ENCODE measurements at regions not wholly inside any gene's neighbourhood (a gene's known extent, or its start where the extent isn't known, plus 50 kb on each side); places are given as distances from the start of the nearest gene placed in this dataset.

- H4K20me1 ChIP-seq (ENCODE audit: control insufficient read depth, insufficient read depth, insufficient read length) = no peaks in the 10 kb centered on the region
- no peak overlapping the region for H2BK5ac ChIP-seq (ENCODE audit: insufficient read length, low read length)
- Mint-ChIP-seq H3K27me3 (ENCODE audit: low read depth) (no peaks in the 10 kb centered on the region), H3K4me1 (peaks cover 0 to 3% of the 10 kb centered on the region in 2 experiments; a peak in 1 of 4 replicates), H3K9me3 (peaks cover 0 to 3% of the 10 kb centered on the region in 2 experiments; a peak in 3 of 5 replicates), H3K36me3 (ENCODE audit: insufficient read depth in 1 of 3, low read depth in 3 of 3) (no peaks in the 10 kb centered on the region), H3K27ac (no peak overlapping the region), H3K4me3 (no peak overlapping the region)
- no peak overlapping the region for H4K91ac ChIP-seq (ENCODE audit: insufficient read length, low read depth, low read length)
- H3K4me1 ChIP-seq (ENCODE audit: insufficient read depth, low read length) = no peaks in the 10 kb centered on the region
- TF ChIP-seq, protein P1, sequence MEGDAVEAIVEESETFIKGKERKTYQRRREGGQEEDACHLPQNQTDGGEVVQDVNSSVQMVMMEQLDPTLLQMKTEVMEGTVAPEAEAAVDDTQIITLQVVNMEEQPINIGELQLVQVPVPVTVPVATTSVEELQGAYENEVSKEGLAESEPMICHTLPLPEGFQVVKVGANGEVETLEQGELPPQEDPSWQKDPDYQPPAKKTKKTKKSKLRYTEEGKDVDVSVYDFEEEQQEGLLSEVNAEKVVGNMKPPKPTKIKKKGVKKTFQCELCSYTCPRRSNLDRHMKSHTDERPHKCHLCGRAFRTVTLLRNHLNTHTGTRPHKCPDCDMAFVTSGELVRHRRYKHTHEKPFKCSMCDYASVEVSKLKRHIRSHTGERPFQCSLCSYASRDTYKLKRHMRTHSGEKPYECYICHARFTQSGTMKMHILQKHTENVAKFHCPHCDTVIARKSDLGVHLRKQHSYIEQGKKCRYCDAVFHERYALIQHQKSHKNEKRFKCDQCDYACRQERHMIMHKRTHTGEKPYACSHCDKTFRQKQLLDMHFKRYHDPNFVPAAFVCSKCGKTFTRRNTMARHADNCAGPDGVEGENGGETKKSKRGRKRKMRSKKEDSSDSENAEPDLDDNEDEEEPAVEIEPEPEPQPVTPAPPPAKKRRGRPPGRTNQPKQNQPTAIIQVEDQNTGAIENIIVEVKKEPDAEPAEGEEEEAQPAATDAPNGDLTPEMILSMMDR (conservative IDR thresholded peaks at IDR 0.05) = no peak
- H4K5ac ChIP-seq (ENCODE audit: insufficient read length, low read depth, low read length) = no peak overlapping the region
- H2BK120ac ChIP-seq (ENCODE audit: low read depth, low read length, poor library complexity, severe bottlenecking) = no peak overlapping the region
- H3K4ac ChIP-seq (ENCODE audit: low read depth, low read length) = no peak overlapping the region
- H3K23ac ChIP-seq (ENCODE audit: insufficient read length, low read depth, low read length) = no peak overlapping the region
- WGBS (ENCODE audit: extremely low coverage, insufficient read length, low lambda C conversion rate) = no CpG with 5 or more reads among the region's 1 CpG
- no peak overlapping the region for H4K8ac ChIP-seq (replicated peaks; ENCODE audit: insufficient read length, low read depth, low read length)
- no peaks in the 10 kb centered on the region for H3K79me1 ChIP-seq (ENCODE audit: insufficient read depth, low read depth, low read length, poor library complexity, severe bottlenecking)
- H3K56ac ChIP-seq (ENCODE audit: insufficient read length, low read depth, low read length) = no peak overlapping the region
- no peak overlapping the region for H3K14ac ChIP-seq (ENCODE audit: insufficient read depth, low read length)
- no peak overlapping the region for H3K9ac ChIP-seq (ENCODE audit: extremely low read depth, insufficient read length, low read length)
- H3K4me2 ChIP-seq (ENCODE audit: insufficient read depth, insufficient read length, low read length) = no peak overlapping the region
- H3T11ph ChIP-seq (ENCODE audit: low read length) = no peak overlapping the region
- DNase-seq = no peak
- no peak overlapping the region for H2BK12ac ChIP-seq (ENCODE audit: insufficient read length, low read depth, low read length)
- no peaks in the 10 kb centered on the region for H3K79me2 ChIP-seq (ENCODE audit: insufficient read depth, low read length)
- H3K9me3 ChIP-seq (ENCODE audit: control insufficient read depth, low read depth, low read length) = no peaks in the 10 kb centered on the region
- H2BK20ac ChIP-seq (ENCODE audit: low read depth, low read length, poor library complexity, severe bottlenecking) = no peak overlapping the region
- H2AFZ ChIP-seq (ENCODE audit: low read length) = no peak overlapping the region
- H3K27me3 ChIP-seq (ENCODE audit: insufficient read depth, low read length) = no peaks in the 10 kb centered on the region
- H2AK5ac ChIP-seq (ENCODE audit: insufficient read length, low read length) = no peak overlapping the region
- H3K18ac ChIP-seq (ENCODE audit: insufficient read length, low read depth, low read length) = no peak overlapping the region
- no peaks in the 10 kb centered on the region for H3K23me2 ChIP-seq (ENCODE audit: insufficient read length, low read depth, low read length, poor library complexity, severe bottlenecking)
- H3K27ac ChIP-seq (ENCODE audit: insufficient read length, low read depth, low read length) = no peak overlapping the region
- no peak overlapping the region for H2BK15ac ChIP-seq (ENCODE audit: low read depth, low read length)
These were observed 244.9 kb downstream of the NDFIP2 start for GRCh38 chr13:79725841-79726240.
